ENCODE measurements at regions not wholly inside any gene's neighbourhood (a gene's known extent, or its start where the extent isn't known, plus 50 kb on each side); places are given as distances from the start of the nearest gene placed in this dataset.

DNA sequence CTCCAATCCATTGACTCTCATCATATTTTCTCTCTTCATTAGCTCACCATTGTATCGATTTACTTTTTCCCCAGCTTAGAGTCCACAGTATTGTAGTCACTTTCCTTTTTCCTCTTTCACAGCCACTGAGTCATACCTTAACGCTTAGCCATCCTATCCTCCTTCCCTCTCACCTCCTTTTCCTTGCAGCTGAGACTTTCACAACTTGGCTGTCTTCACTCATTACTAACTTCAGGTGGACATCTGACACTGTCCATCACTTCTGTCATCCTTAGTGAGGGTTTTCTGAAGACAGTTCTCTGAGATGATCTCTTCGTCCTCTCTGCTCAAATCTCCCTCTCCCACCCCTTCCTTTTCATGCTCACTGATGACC is 70.5 kb upstream of the ESX1 start:
- Histone ChIP-seq H3K9me3 (no peaks in the 10 kb centered on the region), H3K27me3 (no peaks in the 10 kb centered on the region), H3K4me3 (no peak overlapping the region), H3K4me1 (no peaks in the 10 kb centered on the region), H3K27ac (no peak overlapping the region), H3K36me3 (no peaks in the 10 kb centered on the region)
- no peak for TF ChIP-seq POLR2AphosphoS5 (IDR thresholded peaks at IDR 0.05)
- WGBS, result 74% methylated on average over 3 of the region's 3 CpGs
- no peak for DNase-seq (ENCODE audit: low spot score in 2 of 2)

DNA sequence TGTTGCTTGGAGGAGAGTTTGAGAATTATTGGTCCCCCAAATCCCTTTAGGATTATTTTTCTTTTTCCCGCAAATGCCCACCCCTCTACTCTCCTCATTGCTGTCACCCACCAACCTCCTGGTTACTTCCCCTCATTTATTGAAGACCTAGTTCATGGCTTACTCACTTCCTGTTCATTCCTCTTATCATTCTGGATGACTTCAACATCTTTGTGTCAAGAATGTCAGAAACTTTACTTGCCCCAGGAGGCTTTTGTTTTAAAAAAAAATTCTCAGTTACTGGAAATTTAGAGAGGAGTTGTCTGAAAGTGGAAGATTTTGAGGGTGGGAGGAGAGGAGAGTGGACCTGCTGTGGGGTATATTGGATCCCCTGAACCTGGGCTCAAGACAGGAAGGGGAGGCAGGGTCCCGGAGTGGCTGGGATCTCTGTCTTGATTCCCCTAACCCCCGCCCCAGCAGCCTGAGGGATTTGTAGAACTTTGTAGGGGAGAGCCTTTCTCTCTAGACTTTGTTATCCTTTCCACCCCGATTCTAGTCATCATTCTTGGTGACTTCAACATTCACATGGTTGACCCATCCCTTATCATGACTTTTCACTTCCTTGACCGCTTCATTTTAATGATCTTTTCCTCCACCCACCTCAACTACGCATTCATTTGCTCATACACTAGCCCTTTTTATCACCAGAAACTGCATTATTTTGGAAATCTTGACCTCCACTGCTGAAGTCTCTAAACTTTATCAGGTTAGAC is 69.9 kb upstream of the ESX1 start:
- H3K4me1 ChIP-seq, result no peaks in the 10 kb centered on the region
- no peaks in the 10 kb centered on the region for H3K27me3 ChIP-seq
- TF ChIP-seq EP300 (IDR thresholded peaks at IDR 0.05) (no peak), POLR2AphosphoS5 (IDR thresholded peaks at IDR 0.05) (no peak), POLR2A (IDR thresholded peaks at IDR 0.05) (no peak)
- TF ChIP-seq, protein P1, sequence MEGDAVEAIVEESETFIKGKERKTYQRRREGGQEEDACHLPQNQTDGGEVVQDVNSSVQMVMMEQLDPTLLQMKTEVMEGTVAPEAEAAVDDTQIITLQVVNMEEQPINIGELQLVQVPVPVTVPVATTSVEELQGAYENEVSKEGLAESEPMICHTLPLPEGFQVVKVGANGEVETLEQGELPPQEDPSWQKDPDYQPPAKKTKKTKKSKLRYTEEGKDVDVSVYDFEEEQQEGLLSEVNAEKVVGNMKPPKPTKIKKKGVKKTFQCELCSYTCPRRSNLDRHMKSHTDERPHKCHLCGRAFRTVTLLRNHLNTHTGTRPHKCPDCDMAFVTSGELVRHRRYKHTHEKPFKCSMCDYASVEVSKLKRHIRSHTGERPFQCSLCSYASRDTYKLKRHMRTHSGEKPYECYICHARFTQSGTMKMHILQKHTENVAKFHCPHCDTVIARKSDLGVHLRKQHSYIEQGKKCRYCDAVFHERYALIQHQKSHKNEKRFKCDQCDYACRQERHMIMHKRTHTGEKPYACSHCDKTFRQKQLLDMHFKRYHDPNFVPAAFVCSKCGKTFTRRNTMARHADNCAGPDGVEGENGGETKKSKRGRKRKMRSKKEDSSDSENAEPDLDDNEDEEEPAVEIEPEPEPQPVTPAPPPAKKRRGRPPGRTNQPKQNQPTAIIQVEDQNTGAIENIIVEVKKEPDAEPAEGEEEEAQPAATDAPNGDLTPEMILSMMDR (IDR thresholded peaks at IDR 0.05), result no peak

DNA sequence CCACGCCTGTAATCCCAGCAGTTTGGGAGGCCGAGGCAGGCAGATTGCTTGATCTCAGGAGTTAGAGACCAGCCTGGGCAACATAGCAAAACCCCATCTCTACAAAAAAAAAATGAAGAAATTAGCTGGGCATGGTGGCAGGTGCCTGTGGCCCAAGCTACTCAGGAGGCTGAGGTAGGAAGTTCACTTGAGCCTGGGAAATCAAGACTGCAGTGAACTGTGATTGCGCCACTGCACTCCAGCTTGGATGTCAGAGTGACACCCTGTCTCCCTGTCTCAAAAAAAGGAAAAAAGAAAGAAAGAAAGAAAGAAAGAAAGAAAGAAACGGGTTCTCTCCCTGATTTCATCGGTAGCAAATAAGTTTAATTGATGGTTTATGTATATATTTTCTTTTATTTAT is 64.6 kb upstream of the ESX1 start:
- H3K27me3 ChIP-seq, result no peaks in the 10 kb centered on the region
- no peaks in the 10 kb centered on the region for H3K4me1 ChIP-seq
- no peak for DNase-seq (ENCODE audit: low spot score in 2 of 2)
- TF ChIP-seq EP300 (IDR thresholded peaks at IDR 0.05), result no peak
- TF ChIP-seq POLR2AphosphoS5 (IDR thresholded peaks at IDR 0.05), result no peak
- TF ChIP-seq, protein P1 (IDR thresholded peaks at IDR 0.05), result no peak
- no peak for TF ChIP-seq POLR2A (IDR thresholded peaks at IDR 0.05)
- no peaks in the 10 kb centered on the region for H3K36me3 ChIP-seq
- H3K4me3 ChIP-seq, result no peak overlapping the region
- WGBS, result 80% methylated on average over 5 of the region's 5 CpGs
- no peak overlapping the region for H3K27ac ChIP-seq
- no peaks in the 10 kb centered on the region for H3K9me3 ChIP-seq

More for the DNA sequence above, 69.9 kb upstream of the ESX1 start:
- Histone ChIP-seq H3K9me3 (no peaks in the 10 kb centered on the region), H3K36me3 (no peaks in the 10 kb centered on the region), H3K4me3 (no peak overlapping the region), H3K27ac (no peak overlapping the region)
- no peak for DNase-seq (ENCODE audit: low spot score in 2 of 2)
- 78% methylated on average over 6 of the region's 6 CpGs for WGBS

DNA sequence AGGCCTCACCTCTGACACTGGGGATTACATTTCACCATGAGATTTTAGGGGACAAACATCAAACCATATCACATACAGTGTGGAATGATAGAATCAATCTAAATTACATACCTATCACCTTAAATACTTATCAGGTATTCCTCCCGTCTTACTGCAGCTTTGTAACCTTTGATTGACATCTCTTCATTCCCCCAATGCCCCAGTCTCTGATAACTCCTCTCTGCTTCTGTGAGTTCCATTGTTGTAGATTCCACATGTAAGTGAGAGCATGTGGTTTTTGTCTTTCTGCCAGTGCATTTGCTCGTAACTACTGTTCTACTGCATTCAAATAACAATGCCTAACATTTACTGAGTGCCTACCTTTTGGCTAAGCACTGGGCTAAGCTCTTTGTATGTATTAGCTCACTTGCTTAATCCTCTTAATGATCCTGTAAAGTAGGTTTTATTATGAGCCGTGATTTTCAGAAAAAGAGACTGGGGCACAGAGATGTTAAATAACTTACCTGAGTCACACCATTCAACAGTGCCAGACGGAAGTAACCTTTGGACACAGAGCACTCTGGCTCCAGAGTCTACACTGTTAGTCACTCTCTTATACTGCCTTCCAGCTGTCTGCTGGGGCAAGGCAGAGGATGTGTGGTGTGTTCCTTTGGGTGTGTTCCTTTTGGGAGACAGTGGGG is 63.7 kb upstream of the ESX1 start:
- no peak for DNase-seq (ENCODE audit: low spot score in 2 of 2)
- TF ChIP-seq POLR2AphosphoS5 (IDR thresholded peaks at IDR 0.05) (no peak), EP300 (IDR thresholded peaks at IDR 0.05) (no peak), POLR2A (IDR thresholded peaks at IDR 0.05) (no peak)
- TF ChIP-seq, protein P1 (IDR thresholded peaks at IDR 0.05), result no peak

DNA sequence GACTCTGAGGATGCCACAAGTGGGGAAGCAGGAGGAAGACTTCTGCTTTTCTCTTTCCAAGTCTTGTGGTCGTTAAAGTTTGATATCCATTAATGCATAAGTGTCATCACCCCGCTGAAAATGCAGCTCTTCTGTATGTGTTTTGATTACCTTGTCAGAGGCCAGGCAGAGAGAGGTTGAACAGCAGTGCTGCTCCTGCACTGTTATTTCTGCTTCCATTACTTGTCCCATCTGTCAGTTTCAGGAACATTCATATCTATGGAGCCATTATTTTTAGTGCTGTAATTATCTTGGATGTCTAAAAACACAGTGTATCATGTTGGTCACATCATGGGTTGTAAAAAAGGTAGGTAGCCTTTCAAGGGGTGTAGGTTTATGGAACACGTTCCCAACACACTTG is 62.0 kb upstream of the ESX1 start:
- TF ChIP-seq, protein P1 (IDR thresholded peaks at IDR 0.05), result no peak
- TF ChIP-seq POLR2AphosphoS5 (IDR thresholded peaks at IDR 0.05) (no peak), EP300 (IDR thresholded peaks at IDR 0.05) (no peak), POLR2A (IDR thresholded peaks at IDR 0.05) (no peak)
- H3K4me3 ChIP-seq, result no peak overlapping the region
- no peaks in the 10 kb centered on the region for H3K9me3 ChIP-seq
- no peak for DNase-seq (ENCODE audit: low spot score in 2 of 2)
- H3K27me3 ChIP-seq, result no peaks in the 10 kb centered on the region
- WGBS, result 81% methylated on average over 3 of the region's 3 CpGs
- no peaks in the 10 kb centered on the region for H3K4me1 ChIP-seq
- H3K36me3 ChIP-seq, result no peaks in the 10 kb centered on the region
- no peak overlapping the region for H3K27ac ChIP-seq

More for the DNA sequence above, 63.7 kb upstream of the ESX1 start:
- 44% methylated on average over 4 of the region's 4 CpGs for WGBS
- Histone ChIP-seq H3K4me1 (no peaks in the 10 kb centered on the region), H3K9me3 (no peaks in the 10 kb centered on the region), H3K36me3 (no peaks in the 10 kb centered on the region), H3K27me3 (no peaks in the 10 kb centered on the region), H3K4me3 (no peak overlapping the region), H3K27ac (no peak overlapping the region)

Measured in suprapubic skin (tissue), 4 donors.